Omental fat pad (tissue), 3 donors: ENCODE measurements at regions not wholly inside any gene's neighbourhood (a gene's known extent, or its start where the extent isn't known, plus 50 kb on each side); places are given as distances from the start of the nearest gene placed in this dataset.

Experiments used
- ATAC-seq: fragments of 150-250 bp; one replicate; pipeline ENCODE4 v1.9.1; 2016; ENCODE audit warnings: mild to moderate bottlenecking, moderate library complexity; ENCODE audit not compliant: low FRiP score
- DNase-seq: peaks from one replicate; pipeline ENCODE4 v3.0.0-alpha.2; 2019; ENCODE audit warnings: low spot score
- TF ChIP-seq, protein P1 (sequence below), 3 donors: fragments of 450-650 bp; IDR thresholded peaks; one replicate each; pipeline ENCODE4 v1.5.1; 2016 to 2017; ENCODE audit warnings: antibody characterized with exemption in 3 of 3, mild to moderate bottlenecking in 3 of 3, moderate library complexity in 2 of 3

DNA sequence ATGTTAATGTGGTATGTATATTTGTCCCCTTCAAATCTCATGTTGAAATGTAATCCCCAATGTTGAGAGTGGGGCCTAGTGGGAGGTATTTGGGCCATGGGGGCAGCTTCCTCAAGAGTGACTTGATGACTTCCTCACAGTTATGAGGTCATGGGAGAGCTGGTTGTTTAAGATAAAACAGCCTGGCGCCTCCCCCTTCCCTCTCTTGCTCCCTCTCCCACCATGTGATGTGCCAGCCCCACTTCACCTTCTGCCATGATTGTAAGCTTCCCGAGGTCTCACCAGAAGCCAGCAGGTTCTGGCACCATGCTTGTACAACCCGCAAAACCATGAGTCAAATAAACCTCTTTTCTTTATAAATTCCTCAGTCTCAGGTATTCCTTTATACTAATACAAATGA lies 258.3 kb upstream of the POU3F3 start:
- TF ChIP-seq, protein P1, sequence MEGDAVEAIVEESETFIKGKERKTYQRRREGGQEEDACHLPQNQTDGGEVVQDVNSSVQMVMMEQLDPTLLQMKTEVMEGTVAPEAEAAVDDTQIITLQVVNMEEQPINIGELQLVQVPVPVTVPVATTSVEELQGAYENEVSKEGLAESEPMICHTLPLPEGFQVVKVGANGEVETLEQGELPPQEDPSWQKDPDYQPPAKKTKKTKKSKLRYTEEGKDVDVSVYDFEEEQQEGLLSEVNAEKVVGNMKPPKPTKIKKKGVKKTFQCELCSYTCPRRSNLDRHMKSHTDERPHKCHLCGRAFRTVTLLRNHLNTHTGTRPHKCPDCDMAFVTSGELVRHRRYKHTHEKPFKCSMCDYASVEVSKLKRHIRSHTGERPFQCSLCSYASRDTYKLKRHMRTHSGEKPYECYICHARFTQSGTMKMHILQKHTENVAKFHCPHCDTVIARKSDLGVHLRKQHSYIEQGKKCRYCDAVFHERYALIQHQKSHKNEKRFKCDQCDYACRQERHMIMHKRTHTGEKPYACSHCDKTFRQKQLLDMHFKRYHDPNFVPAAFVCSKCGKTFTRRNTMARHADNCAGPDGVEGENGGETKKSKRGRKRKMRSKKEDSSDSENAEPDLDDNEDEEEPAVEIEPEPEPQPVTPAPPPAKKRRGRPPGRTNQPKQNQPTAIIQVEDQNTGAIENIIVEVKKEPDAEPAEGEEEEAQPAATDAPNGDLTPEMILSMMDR (IDR thresholded peaks at IDR 0.05), result no peak
- DNase-seq (no peak), ATAC-seq (no peak)

DNA sequence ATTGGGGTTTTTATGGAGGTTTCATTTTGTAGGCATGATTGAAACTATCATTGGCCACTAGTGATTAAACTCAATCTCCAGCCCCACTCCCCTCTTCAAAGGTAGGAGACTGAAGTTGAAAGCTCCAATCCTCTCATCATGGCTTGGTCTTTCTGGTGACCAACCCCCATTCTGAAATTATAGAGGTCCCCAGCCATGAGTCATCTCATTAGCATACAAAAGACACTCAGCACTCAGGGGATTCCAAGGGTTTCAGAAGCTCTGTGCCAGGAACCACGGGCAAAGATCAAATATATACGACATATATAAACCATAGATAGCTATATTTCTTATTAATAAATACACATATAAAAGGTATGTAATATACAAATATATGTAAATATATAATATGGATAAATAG lies 256.0 kb upstream of the POU3F3 start:
- DNase-seq, result no peak
- TF ChIP-seq, protein P1 (IDR thresholded peaks at IDR 0.05), result no peak

DNA sequence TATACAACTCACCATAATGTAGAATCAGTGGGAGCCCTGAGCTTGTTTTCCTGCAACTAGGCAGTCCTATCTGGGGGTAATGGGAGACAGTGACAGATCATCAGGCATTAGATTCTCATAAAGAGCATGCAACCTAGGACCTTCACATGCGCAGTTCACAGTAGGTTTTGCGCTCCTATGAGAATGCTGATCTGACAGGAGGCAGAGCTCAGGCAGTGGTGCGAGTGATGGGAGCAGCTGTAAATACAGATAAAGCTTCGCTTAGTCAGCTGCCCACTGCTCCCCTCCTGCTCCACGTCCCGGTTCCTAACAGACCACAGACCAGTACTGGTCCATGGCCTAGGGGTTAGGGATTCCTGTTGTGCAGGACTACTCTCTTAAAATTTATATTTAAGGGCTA lies 255.3 kb upstream of the POU3F3 start:
- ATAC-seq (no peak), DNase-seq (no peak)
- TF ChIP-seq, protein P1 (IDR thresholded peaks at IDR 0.05), result no peak

More for the DNA sequence above, 256.0 kb upstream of the POU3F3 start:
- ATAC-seq, result no peak

DNA sequence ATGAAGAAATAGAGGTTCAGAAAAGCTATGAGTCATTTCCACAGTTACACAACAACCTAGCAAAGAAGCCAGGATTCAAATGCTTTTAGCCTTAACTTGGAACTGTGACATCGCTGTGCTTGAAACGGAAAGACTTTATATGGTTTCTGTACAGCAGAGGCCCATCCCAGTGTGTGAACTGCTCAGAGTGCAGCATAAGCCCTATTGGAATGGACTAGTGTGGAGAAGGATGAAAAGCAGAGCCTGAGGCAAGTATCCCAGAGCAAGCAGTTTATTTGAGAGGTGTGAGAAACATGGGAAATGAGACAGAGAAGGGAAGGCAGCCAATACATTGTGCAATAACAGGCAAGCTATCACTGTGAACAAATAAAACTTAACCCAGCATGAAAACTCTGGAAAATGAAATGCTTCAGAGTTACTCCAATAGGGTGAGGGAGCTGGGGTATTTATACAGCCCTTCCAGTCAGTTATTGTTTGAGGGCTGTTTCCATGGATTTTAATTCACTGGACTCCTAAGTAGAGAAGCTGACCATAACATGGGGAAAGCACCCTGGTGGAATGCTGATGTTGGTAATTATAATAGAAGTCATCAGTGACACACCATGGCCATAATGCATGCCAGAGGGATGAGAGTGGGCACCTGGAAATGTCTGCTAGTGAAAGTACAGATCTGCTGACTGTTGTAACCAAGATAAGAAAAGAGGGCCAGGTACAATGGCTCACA lies 254.0 kb upstream of the POU3F3 start:
- DNase-seq (no peak), ATAC-seq (no peak)
- TF ChIP-seq, protein P1 (IDR thresholded peaks at IDR 0.05), result no peak

DNA sequence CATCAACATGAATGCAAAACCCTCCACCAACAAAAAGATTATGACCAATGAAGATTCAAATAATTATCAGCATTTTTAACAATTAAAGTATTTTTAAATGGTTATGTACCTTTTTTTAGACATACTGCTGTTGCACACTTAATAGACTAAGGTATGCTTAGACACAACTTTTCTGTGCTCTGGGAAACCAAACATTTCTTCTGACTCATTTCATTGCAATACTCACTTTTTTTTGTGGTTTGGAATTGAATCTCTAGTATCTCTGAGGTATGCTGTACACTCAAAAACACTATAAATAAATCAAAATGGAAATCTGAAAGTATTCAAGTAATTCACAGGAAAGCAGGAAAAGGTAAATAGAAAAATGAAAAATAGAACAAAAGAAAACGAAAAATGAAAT lies 247.9 kb upstream of the POU3F3 start:
- no peak for ATAC-seq
- TF ChIP-seq, protein P1 (IDR thresholded peaks at IDR 0.05), result no peak
- no peak for DNase-seq

DNA sequence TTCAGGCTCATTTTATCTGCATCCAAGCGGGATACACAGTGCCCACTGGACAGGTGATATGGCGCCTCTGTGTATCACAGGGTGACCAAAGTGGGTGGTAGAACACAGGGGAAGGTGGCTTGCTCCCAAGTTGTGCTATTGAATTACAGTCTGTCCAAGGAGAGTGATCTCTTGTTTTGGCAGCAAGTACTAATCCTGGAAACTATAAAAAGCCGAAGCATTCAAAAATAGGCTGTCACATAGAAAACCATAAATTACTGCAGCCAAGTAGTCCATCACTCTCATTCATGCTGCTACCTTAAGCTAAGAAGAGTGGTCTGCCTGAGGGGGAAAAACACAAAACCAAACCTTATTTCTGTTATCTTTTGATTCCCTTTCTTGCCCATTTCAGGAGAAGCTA lies 237.1 kb upstream of the POU3F3 start:
- ATAC-seq (no peak), DNase-seq (no peak)
- TF ChIP-seq, protein P1 (IDR thresholded peaks at IDR 0.05), result no peak

DNA sequence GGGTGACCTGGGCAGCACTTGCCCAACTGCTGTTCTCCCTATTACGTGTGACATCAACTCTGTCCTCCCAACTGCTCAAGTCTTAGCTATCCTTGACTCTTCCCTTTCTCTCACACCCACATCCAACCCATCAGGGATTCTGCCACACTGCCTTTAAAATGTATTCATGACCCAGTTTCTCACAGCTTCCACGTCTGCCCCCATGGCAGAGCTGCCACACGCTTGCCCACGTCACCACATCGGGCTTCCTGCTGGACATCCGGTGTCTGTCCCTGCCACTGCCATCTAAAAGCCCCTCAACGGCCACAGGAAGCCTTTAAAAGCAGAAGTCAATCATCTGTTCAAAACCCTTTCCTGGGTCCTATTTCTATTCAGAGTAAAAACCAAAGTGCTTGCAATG lies 233.1 kb upstream of the POU3F3 start:
- ATAC-seq (no peak), DNase-seq (no peak)
- TF ChIP-seq, protein P1 (IDR thresholded peaks at IDR 0.05), result no peak
